Upper lobe of left lung (tissue), 4 donors: ENCODE measurements at regions not wholly inside any gene's neighbourhood (a gene's known extent, or its start where the extent isn't known, plus 50 kb on each side); places are given as distances from the start of the nearest gene placed in this dataset.

ENCODE experiments used
- EP300 ChIP-seq, 4 donors: sonication (generic); formaldehyde crosslinking; IDR thresholded peaks; one replicate each; pipeline ENCODE4 v1.5.1; 2017; ENCODE audit warnings: antibody characterized with exemption in 4 of 4, control low read depth in 2 of 4
- POLR2A ChIP-seq, 4 donors: fragments of 450-650 bp; IDR thresholded peaks; one replicate each; pipeline ENCODE4 v1.5.1; 2016 to 2017; ENCODE audit warnings: antibody characterized with exemption in 4 of 4, mild to moderate bottlenecking in 2 of 4
- POLR2AphosphoS5 ChIP-seq, 2 donors: sonication (generic); formaldehyde crosslinking; IDR thresholded peaks; one replicate each; pipeline ENCODE4 v1.5.1; 2017; ENCODE audit warnings: antibody characterized with exemption in 2 of 2
- TF ChIP-seq, protein P1 (sequence below), 6 experiments: fragments of 450-650 bp in 4 of 6; fragments of 200-600 bp in 2 of 6; sonication (generic) in 2 of 6; IDR thresholded peaks; one replicate each; pipeline ENCODE4 v1.5.1; 2016 to 2019; ENCODE audit warnings: antibody characterized with exemption in 6 of 6

- TF ChIP-seq, protein P1, sequence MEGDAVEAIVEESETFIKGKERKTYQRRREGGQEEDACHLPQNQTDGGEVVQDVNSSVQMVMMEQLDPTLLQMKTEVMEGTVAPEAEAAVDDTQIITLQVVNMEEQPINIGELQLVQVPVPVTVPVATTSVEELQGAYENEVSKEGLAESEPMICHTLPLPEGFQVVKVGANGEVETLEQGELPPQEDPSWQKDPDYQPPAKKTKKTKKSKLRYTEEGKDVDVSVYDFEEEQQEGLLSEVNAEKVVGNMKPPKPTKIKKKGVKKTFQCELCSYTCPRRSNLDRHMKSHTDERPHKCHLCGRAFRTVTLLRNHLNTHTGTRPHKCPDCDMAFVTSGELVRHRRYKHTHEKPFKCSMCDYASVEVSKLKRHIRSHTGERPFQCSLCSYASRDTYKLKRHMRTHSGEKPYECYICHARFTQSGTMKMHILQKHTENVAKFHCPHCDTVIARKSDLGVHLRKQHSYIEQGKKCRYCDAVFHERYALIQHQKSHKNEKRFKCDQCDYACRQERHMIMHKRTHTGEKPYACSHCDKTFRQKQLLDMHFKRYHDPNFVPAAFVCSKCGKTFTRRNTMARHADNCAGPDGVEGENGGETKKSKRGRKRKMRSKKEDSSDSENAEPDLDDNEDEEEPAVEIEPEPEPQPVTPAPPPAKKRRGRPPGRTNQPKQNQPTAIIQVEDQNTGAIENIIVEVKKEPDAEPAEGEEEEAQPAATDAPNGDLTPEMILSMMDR (IDR thresholded peaks at IDR 0.05): no peak
- TF ChIP-seq EP300 (IDR thresholded peaks at IDR 0.05): no peak
- TF ChIP-seq POLR2A (IDR thresholded peaks at IDR 0.05): no peak
- no peak for TF ChIP-seq POLR2AphosphoS5 (IDR thresholded peaks at IDR 0.05)
Observed at GRCh38 chr5:71939452-71940230, 167.6 kb upstream of the MAP1B start.
